ENCODE measurements at regions not wholly inside any gene's neighbourhood (a gene's known extent, or its start where the extent isn't known, plus 50 kb on each side); places are given as distances from the start of the nearest gene placed in this dataset.

- DNase-seq = no peak
These were observed 1777.8 kb upstream of the TENM3 start for GRCh38 chr4:180465364-180465763.

GRCh38 chr4:180483036-180483435 lies 1760.2 kb upstream of the TENM3 start:
- no peak for DNase-seq

DNA sequence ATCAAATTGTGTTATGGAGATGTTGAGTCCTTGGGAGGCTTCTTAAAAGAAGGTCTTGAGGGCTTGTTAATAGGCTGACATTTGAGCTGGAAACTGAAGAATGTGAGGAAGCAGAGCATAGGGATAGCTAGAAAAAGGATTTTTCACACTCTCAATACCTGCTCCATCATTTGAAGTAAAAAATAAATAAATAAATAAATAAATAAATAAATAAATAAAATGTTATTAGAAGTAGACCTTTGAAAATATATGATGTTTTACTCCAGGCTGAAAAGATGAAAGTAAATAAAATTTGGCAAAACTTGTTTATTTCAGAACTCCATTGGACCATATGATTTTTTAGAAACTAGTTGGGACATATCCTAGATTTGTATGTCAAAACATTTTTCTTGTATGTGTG lies 1757.8 kb upstream of the TENM3 start:
- no peak for DNase-seq

- no peak for DNase-seq
These were observed 1756.9 kb upstream of the TENM3 start for GRCh38 chr4:180486342-180486741.

GRCh38 chr4:180489787-180490186 lies 1753.4 kb upstream of the TENM3 start:
- no peak for DNase-seq

- DNase-seq = no peak
These were observed 1752.0 kb upstream of the TENM3 start for GRCh38 chr4:180491210-180491609.

- no peak for DNase-seq
These were observed 1749.9 kb upstream of the TENM3 start for GRCh38 chr4:180493299-180493698.

DNA sequence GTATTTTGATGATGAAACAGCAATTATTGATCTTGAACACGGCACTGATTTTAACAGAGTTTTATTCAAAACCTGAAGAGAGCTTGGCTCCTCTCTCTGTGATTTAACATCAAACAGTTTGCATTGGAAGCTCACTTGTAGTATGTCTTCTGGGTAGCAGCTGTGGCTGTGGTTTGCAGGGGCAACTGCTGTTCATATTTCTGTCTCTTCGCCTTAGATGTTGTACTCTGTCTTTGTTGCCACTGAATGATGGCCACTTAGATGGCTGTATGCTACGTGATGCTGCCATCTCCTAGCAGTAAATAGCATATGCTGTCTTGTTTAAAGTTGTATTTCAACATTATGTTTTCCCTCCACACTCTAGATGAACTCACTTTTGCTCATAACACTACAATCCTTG lies 1743.0 kb upstream of the TENM3 start:
- no peak for DNase-seq

- no peak for DNase-seq
These were observed 1730.3 kb upstream of the TENM3 start for GRCh38 chr4:180512801-180513475.

DNA sequence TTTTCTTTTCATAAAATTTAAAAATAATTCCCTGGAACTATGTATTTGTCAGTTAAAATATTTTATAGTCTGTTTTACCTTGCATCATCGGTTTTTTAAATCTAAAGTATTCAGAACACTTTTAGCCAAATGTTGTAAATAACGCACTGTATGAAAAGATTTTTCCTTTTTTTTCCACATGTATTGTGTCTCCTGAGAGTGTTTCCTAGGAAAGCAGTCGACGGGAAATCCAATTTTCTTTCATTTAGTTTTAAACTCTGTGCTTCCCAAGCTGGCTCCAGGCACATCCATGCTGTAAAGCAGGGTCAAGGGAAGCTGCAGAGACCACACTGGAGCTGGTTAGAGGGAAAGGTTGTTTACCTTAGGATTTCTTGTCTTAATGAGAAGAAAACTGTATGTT lies 1724.3 kb upstream of the TENM3 start:
- DNase-seq = no peak

DNA sequence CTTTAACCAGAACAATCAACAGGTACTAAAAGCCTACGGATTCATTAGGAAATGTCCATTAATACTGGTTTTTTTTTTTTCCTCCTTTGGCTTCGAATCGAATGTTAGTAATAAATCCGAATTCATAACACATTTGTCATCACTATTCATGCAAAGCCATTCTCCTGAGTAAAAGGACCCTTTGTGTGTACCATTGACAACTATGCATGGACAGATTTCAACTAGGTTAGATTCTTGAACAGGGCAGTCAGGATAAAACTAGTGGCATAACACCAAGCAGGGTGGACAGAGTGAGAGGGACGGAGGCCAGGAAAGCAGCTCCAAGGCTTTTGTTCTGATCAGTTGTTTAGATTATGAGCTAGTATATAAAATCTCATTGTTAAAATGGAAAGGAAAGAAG lies 1722.0 kb upstream of the TENM3 start:
- DNase-seq = no peak

DNA sequence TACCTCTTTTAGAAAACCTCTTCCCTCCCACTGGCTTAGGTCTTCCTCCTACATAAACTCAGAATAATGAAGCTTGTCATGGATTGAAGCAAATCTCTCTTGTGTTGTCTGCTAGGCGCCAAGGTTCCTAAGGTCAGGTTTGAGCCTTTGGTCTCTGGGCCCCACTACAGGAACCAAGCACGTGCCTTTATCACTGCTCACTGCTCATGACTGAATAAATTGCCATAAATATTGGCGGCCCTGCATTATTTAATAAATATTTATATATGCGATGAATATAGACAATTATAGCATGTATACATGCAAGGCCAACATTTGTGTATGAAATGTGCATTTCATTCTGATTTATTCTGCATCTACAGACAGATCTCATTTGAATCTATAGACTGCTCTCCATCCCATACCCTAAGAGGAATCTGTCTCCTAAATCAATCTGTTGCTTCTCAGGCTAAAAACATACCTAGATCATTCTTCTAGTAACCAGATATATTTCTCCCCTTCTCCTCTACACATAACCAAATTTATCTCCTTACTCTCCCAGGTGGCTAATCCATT lies 1717.6 kb upstream of the TENM3 start:
- no peak for DNase-seq

- DNase-seq = no peak
These were observed 1715.2 kb upstream of the TENM3 start for GRCh38 chr4:180528003-180528402.

GRCh38 chr4:180530787-180531186 lies 1712.4 kb upstream of the TENM3 start:
- DNase-seq = no peak

- DNase-seq = no peak
These were observed 1710.5 kb upstream of the TENM3 start for GRCh38 chr4:180532691-180533090.

- no peak for DNase-seq
These were observed 1704.7 kb upstream of the TENM3 start for GRCh38 chr4:180538384-180539057.

DNA sequence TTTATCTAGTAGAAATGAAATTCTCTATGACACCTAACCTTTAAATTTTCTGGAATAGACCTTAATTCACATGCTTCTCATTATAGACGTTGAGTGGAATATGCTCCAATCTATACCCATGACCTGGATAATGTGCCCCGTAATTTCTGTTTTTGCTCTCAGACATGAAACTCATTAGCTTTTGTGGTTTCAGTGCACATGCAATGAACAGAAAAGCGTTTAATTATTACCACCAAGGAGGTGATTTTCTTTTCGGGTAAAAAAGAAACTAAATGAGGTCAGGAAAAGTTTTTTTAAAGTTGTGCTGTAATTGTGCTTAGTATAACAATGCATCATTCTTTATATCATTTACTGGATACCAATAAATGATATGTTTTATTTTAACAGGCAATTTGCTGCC lies 1703.9 kb upstream of the TENM3 start:
- DNase-seq = no peak

DNA sequence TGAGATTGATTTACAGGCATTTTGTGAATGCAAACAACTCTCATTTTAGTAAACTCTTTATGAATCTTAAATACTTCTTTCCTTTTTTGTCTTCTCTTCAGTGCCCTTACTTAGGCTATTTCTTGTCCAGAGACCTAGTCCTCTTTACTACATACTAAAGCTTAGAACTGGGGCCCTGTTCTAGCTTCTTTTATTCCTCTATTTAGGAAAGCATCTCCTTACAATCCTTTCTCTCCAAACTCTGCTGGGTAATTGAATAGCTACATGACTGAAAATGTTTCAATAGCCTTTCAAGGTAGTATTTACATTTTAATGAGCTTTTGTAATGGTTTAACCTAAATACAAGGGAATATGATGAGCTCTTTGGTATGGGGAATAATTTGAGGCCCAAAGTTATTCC lies 1701.5 kb upstream of the TENM3 start:
- no peak for DNase-seq

- DNase-seq = no peak
These were observed 1700.6 kb upstream of the TENM3 start for GRCh38 chr4:180542445-180543100.

- no peak for DNase-seq
These were observed 1693.1 kb upstream of the TENM3 start for GRCh38 chr4:180550106-180550505.

- no peak for DNase-seq
These were observed 1685.9 kb upstream of the TENM3 start for GRCh38 chr4:180557348-180557747.

DNA sequence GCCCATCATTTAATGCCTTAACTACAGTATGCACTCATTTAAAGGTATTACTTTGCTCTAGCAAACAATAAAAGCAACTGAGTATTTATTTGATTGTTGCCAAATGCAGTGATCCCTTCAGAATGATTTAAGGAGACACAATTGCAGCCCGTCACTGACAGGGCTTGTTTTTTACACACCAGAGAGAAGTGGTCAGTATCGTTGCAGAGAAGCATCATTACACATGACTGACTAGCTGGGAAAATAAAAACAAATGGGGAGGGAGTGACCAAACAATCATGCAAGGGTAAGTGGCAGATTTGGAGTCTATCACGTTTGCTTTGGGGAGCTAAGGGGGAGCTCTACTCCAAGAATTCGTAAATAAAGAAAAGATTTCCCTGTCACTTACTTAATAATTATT lies 1685.3 kb upstream of the TENM3 start:
- DNase-seq = no peak

DNA sequence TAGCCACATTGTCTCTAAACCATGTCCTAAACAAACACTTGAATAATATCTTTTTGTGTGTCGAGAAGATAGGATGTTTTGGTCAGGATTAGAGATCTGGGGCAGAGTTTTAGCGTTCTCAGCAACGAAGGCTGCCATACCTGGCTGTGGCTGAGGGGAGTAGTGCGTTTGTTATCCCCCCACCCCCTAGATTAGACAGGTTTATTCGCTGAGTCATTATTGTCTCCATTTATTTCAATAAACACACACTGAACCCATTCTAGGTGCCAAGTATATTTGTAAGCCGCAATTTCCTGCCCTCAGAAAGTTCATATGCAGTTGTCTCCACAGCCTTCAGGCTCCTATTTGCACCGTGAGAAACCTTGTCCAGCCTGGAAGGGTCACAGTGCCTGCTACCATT lies 1684.8 kb upstream of the TENM3 start:
- no peak for DNase-seq

GRCh38 chr4:180560896-180561295 lies 1682.3 kb upstream of the TENM3 start:
- DNase-seq = no peak
